ENCODE measurements at regions not wholly inside any gene's neighbourhood (a gene's known extent, or its start where the extent isn't known, plus 50 kb on each side); places are given as distances from the start of the nearest gene placed in this dataset.
A peak's percentile ranks its signal among the peaks of the same experiment; 100 is the strongest.

DNA sequence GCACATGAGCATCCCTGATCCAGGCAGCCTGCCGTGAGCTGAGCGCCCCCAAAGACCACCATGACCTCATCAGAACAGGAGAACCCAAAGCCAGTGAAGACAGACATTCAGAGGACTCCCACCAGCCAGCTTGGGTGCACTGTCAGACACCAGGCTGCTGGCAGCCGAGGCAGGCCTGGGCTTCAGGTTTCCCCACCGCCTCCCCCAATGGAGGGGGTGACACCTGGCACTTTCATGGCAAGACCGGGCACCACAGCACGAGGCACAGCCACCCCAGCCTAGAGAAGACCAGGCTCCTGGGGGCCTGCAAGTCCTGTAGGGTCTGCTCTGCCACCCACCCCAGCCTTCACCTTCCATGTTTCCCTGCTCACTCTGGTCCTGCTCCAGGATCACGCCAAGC, 140.5 kb downstream of the C16orf95 start:
- TF ChIP-seq, protein P1, sequence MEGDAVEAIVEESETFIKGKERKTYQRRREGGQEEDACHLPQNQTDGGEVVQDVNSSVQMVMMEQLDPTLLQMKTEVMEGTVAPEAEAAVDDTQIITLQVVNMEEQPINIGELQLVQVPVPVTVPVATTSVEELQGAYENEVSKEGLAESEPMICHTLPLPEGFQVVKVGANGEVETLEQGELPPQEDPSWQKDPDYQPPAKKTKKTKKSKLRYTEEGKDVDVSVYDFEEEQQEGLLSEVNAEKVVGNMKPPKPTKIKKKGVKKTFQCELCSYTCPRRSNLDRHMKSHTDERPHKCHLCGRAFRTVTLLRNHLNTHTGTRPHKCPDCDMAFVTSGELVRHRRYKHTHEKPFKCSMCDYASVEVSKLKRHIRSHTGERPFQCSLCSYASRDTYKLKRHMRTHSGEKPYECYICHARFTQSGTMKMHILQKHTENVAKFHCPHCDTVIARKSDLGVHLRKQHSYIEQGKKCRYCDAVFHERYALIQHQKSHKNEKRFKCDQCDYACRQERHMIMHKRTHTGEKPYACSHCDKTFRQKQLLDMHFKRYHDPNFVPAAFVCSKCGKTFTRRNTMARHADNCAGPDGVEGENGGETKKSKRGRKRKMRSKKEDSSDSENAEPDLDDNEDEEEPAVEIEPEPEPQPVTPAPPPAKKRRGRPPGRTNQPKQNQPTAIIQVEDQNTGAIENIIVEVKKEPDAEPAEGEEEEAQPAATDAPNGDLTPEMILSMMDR (conservative IDR thresholded peaks at IDR 0.05; ENCODE audit: low read depth, low read length): no peak
- H3K4me3 ChIP-seq (ENCODE audit: low read depth, low read length): no peak overlapping the region
- DNase-seq (ENCODE audit: low read depth): no peak

DNA sequence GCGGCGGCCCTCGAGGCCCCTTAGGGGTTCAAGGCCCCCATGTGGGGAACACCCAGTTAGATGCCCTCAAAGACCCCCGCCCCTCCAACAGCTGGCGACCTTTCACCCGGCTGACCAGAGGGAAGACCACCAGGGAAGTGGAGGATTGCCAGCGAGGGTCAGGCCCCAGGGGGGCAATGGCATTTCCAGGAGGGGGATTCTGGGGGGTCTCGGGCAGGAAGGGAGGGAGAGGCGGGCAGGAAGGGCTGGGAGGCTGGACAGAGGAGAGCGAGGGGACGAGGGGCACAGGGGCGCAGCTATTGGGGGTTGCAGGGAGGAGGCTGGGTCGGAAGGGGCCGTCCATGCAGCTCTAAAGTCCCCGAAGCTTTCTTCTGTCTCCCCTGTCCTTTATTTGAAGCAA, 139.5 kb downstream of the C16orf95 start:
- TF ChIP-seq, protein P1 (conservative IDR thresholded peaks at IDR 0.05; ENCODE audit: low read depth, low read length): no peak
- no peak for DNase-seq (ENCODE audit: low read depth)
- no peak overlapping the region for H3K4me3 ChIP-seq (ENCODE audit: low read depth, low read length)

DNA sequence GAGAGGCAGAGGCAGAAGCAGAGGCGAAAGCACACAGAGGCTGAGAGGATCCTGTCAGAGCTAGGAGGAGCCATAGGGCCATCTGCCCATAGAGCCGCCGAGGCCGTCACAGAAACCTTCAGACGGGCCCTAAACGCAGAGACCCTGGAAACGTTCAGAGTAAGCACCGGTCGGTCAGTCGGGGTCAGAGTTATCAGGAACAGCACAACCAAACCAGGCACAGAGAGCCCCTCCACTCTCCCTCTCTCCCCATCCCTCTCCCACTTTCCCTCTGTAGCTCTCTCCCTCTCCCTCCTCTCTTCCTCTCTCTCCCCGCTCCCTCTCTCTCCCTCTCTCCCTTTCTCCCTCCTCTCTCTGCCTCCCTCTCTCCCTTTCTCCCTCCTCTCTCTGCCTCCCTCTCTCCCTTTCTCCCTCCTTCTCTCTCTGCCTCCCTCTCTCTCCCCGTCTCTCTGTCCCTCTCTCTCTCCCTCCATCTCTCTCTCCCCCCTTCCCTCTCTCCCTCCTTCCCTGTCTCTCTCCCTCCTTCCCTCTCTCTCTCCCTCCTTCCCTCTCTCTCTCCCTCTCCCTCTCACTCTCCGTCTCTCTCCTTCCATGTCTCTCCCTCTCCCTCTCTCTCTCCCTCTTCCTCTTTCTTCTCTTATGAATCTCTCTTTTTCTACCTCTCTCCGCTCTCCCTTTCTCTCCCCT, 138.9 kb downstream of the C16orf95 start:
- peak overlapping the region; percentile 20 for H3K4me3 ChIP-seq (ENCODE audit: low read depth, low read length)
- TF ChIP-seq, protein P1 (conservative IDR thresholded peaks at IDR 0.05; ENCODE audit: low read depth, low read length): peak; percentile 24
- peak; percentile 50 for DNase-seq (ENCODE audit: low read depth)

- H3K4me3 ChIP-seq (ENCODE audit: low read depth, low read length): no peak overlapping the region
- TF ChIP-seq, protein P1 (conservative IDR thresholded peaks at IDR 0.05; ENCODE audit: low read depth, low read length): no peak
- peak; percentile 74 for DNase-seq (ENCODE audit: low read depth)
Observed at GRCh38 chr16:87178977-87179376, 138.2 kb downstream of the C16orf95 start.

- TF ChIP-seq, protein P1 (conservative IDR thresholded peaks at IDR 0.05; ENCODE audit: low read depth, low read length): no peak
- H3K4me3 ChIP-seq (ENCODE audit: low read depth, low read length): no peak overlapping the region
- no peak for DNase-seq (ENCODE audit: low read depth)
Observed at GRCh38 chr16:87180069-87180468, 137.1 kb downstream of the C16orf95 start.

DNA sequence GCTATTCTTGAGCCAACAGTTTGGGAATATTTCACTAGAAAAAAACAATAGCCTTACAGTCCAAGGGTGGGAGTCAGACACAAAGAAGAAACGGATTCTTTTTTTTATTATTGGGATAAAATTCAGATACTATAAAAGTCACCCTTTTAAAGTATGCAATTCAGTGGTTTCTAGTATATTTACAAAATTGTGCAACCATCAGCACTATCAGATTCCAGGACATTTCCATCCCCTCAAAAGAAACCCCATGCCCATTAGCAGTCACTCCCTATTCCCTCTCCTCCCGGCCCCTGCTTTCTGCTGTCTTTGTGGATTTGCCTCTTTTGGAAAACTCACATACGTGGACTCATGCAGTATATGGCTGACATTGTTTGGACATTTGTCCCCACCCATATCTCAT, 134.4 kb downstream of the C16orf95 start:
- no peak overlapping the region for H3K4me3 ChIP-seq (ENCODE audit: low read depth, low read length)
- TF ChIP-seq, protein P1 (conservative IDR thresholded peaks at IDR 0.05; ENCODE audit: low read depth, low read length): no peak
- no peak for DNase-seq (ENCODE audit: low read depth)

DNA sequence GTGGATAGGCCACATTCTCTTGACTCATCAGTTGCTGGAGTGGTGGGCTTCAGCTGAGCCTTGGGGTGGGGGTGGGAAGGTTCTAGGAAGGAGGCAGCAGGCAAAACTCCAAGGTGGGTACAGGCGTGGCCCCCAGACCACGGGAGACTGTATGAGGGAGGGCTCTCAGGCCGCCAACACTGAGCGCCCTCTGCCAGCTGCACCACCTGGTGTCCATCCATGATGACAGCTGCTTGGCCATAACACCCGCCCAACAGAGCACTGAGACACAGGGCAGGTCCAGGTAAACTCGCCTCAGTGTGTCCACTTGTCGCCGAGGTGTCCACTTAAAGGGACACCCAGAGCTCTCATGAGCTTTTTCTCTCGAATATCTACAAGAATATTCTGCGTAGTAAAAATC, 133.5 kb downstream of the C16orf95 start:
- no peak overlapping the region for H3K4me3 ChIP-seq (ENCODE audit: low read depth, low read length)
- DNase-seq (ENCODE audit: low read depth): no peak
- TF ChIP-seq, protein P1 (conservative IDR thresholded peaks at IDR 0.05; ENCODE audit: low read depth, low read length): no peak
